ENCODE measurements at regions not wholly inside any gene's neighbourhood (a gene's known extent, or its start where the extent isn't known, plus 50 kb on each side); places are given as distances from the start of the nearest gene placed in this dataset.

DNA sequence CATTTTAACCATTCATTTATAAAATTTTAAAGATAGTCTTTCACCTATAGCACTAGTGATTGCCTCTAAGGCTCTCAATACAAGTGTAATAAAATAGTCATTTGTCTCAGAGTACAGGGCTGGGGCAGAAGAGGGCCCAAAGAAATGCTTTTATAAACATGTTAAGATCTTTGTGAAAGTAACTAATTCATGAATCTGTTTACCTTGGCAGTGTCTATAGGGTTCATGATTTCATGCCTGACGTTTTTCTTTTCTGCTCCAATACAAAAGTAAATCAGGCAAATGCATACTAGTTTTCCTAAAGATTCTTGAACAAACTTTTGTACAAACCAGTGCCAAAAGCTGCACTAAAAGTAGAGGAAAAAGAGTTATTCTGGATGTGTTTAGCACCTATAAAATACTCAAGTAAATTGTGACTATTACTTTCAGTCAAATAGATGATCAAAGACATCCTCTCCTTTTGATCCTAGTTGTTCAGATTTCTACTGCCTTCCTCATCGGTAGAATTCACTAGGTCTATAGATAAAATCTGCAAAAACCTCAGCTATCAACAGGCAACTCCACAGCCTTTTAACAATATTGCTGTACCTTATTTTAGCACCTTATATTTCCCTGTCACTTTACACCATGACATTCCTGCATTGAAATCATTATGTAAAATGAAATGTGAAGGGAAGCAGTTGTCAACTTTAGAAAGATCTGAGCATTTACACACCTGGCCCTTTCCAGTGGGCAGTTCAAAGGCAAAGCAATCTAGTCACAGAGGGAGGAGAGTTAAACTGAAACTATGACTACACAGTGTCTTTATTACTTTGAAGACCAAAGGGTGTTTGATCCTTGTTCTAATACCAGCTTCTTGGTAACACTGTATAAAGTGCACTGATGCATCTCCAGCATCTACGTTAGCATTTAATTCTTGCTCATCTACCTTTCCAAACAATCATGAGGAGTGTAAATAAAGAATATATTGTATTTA lies 100.0 kb upstream of the MED13 start:
- TF ChIP-seq, protein P1, sequence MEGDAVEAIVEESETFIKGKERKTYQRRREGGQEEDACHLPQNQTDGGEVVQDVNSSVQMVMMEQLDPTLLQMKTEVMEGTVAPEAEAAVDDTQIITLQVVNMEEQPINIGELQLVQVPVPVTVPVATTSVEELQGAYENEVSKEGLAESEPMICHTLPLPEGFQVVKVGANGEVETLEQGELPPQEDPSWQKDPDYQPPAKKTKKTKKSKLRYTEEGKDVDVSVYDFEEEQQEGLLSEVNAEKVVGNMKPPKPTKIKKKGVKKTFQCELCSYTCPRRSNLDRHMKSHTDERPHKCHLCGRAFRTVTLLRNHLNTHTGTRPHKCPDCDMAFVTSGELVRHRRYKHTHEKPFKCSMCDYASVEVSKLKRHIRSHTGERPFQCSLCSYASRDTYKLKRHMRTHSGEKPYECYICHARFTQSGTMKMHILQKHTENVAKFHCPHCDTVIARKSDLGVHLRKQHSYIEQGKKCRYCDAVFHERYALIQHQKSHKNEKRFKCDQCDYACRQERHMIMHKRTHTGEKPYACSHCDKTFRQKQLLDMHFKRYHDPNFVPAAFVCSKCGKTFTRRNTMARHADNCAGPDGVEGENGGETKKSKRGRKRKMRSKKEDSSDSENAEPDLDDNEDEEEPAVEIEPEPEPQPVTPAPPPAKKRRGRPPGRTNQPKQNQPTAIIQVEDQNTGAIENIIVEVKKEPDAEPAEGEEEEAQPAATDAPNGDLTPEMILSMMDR (conservative IDR thresholded peaks at IDR 0.05; ENCODE audit: low read depth, low read length) = no peak
- H3K4me3 ChIP-seq (ENCODE audit: low read length) = no peak overlapping the region
- DNase-seq (ENCODE audit: low read depth) = no peak

- TF ChIP-seq, protein P1 (conservative IDR thresholded peaks at IDR 0.05; ENCODE audit: low read depth, low read length) = no peak
- DNase-seq (ENCODE audit: low read depth) = no peak
- no peak overlapping the region for H3K4me3 ChIP-seq (ENCODE audit: low read length)
These were observed 98.8 kb upstream of the MED13 start for GRCh38 chr17:62163847-62164246.

- TF ChIP-seq, protein P1 (conservative IDR thresholded peaks at IDR 0.05; ENCODE audit: low read depth, low read length) = no peak
- H3K4me3 ChIP-seq (ENCODE audit: low read length) = no peak overlapping the region
- no peak for DNase-seq (ENCODE audit: low read depth)
These were observed 97.8 kb upstream of the MED13 start for GRCh38 chr17:62162898-62163297.

- H3K4me3 ChIP-seq (ENCODE audit: low read length) = no peak overlapping the region
- TF ChIP-seq, protein P1 (conservative IDR thresholded peaks at IDR 0.05; ENCODE audit: low read depth, low read length) = no peak
- DNase-seq (ENCODE audit: low read depth) = no peak
These were observed 96.5 kb upstream of the MED13 start for GRCh38 chr17:62161405-62162148.

GRCh38 chr17:62160816-62161215 lies 95.7 kb upstream of the MED13 start:
- TF ChIP-seq, protein P1 (conservative IDR thresholded peaks at IDR 0.05; ENCODE audit: low read depth, low read length) = no peak
- no peak for DNase-seq (ENCODE audit: low read depth)

DNA sequence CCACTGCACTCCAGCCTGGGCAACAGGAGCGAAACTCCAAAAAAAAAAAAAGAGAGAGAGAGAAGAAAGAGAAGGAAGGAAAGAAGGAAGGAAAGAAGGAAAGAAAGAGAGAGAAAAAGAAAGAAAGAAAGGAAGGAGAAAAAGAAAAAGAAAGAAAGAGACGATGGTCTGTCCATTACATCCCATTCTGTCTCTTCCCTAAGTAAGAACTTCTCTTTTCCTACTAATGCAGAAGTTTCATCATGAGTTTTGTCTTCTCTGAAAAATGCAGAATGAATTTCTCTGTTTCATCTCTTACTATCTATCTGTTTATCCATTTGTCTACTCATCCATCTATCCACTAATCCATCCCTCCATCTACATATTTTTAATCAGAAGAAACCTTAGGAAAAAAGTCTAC lies 94.9 kb upstream of the MED13 start:
- no peak overlapping the region for H3K4me3 ChIP-seq (ENCODE audit: low read length)
- DNase-seq (ENCODE audit: low read depth) = no peak
- TF ChIP-seq, protein P1 (conservative IDR thresholded peaks at IDR 0.05; ENCODE audit: low read depth, low read length) = no peak

More at GRCh38 chr17:62160816-62161215, 95.7 kb upstream of the MED13 start:
- H3K4me3 ChIP-seq (ENCODE audit: low read length) = no peak overlapping the region

Data from retinal pigment epithelial cell (primary cell).